Erythroblast (primary cell): ENCODE measurements at regions not wholly inside any gene's neighbourhood (a gene's known extent, or its start where the extent isn't known, plus 50 kb on each side); places are given as distances from the start of the nearest gene placed in this dataset.

Source experiments
- GATA1 ChIP-seq: IDR thresholded peaks from 2 replicates; pipeline ENCODE4 v1.6.1; 2011; ENCODE audit warnings: low read depth, mild to moderate bottlenecking, control low read depth, low read length, moderate library complexity
- POLR2A ChIP-seq: IDR thresholded peaks from 2 replicates; pipeline ENCODE4 v1.6.1; 2011; ENCODE audit warnings: mild to moderate bottlenecking, low read length

DNA sequence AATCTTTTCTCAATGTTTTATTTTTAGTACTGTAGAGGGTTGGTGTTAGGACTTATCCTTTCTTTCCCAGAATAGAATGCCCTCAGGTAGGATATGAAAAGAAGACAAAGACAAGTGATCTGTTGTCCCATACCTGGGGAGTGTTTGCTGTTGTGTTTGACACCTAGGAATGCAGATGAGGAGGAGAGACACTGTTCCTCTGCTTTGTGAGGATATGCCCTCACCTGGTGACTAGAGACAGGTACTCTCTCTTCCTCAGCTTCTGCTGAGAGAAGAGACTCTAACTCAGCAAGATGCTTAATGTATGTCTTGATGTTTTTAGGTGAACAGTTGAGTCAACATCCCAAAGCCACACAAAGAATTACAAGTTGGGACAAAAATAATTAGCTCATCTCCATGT, 468.4 kb downstream of the PRR16 start:
- no peak for TF ChIP-seq POLR2A
- no peak for TF ChIP-seq GATA1
